ENCODE measurements at regions not wholly inside any gene's neighbourhood (a gene's known extent, or its start where the extent isn't known, plus 50 kb on each side); places are given as distances from the start of the nearest gene placed in this dataset.

- DNase-seq (ENCODE audit: low read depth) = no peak
- H3K4me3 ChIP-seq (ENCODE audit: low read depth, low read length) = no peak overlapping the region
- TF ChIP-seq CTCF (IDR thresholded peaks at IDR 0.05; ENCODE audit: insufficient read depth, low read depth, low read length, missing control alignments) = no peak
Measured at GRCh38 chr5:155746367-155747038, 580.5 kb upstream of the SGCD start.

DNA sequence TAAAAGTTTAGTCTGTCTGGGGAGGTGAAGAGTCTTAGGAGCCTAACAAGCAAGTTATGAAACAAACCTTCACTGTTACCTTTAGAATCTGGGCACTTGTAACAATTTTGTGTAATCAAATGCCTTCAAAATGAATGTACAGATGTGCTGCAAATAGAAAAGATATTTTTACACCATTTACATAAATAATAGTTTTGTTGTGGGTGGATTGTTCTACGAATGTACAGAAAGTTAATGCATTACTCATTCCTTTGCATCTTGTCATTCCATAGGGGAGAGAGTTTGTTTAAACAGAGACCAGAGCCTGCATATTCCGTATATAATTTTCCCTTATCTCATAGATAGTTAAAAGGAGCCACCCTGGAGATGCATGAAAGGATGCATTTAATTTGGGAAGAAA is 576.9 kb upstream of the SGCD start:
- no peak for TF ChIP-seq CTCF (IDR thresholded peaks at IDR 0.05; ENCODE audit: insufficient read depth, low read depth, low read length, missing control alignments)
- no peak for DNase-seq (ENCODE audit: low read depth)
- no peak overlapping the region for H3K4me3 ChIP-seq (ENCODE audit: low read depth, low read length)

DNA sequence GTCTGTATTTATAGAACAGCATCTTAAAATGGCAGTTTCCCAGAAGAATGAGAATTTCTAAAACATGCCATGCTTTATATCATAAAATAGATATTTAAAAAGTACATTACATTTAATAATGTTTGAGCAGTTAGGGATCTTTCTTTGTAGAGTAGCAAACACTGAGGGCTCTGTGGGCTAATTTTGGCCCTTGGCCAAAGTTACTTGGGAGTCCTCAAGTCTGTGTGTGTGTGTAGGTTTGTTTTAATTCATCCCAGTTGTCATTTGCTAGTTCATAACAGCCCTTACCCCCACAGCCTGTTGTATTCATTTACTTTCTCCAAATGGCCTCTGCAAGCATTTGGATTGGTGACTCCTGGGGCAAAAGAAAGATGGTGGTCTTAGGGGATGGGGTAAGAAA is 576.4 kb upstream of the SGCD start:
- no peak for TF ChIP-seq CTCF (IDR thresholded peaks at IDR 0.05; ENCODE audit: insufficient read depth, low read depth, low read length, missing control alignments)
- no peak overlapping the region for H3K4me3 ChIP-seq (ENCODE audit: low read depth, low read length)
- DNase-seq (ENCODE audit: low read depth) = no peak

DNA sequence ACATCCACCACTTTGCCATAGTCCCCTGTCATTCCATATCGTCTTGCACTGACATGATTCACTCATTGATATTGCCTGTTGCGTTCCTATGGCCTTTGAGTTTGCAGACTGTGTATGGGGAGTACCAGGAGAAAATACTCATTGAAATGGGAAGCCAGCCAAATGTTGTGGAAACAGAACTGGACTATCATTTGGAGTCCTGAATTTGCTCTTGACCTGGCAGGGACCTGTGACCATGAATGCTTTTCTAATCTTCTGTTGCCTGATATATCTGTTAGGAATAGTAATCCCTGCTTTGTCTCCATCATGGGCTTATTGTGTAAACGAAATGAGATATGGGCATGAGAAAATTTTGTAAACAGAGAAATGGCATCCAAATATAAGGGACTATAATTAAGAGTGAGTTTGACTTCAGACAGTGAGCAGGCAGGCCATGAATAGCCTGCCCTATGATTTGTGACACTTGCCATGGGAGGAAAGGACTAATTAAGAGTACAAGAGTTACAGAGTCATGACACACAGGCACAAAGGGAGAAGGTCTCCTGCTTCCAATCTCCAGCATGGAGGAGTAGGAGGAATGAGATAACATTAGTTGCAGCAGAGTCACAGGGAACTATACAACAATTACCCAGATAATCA is 572.9 kb upstream of the SGCD start:
- TF ChIP-seq CTCF (IDR thresholded peaks at IDR 0.05; ENCODE audit: insufficient read depth, low read depth, low read length, missing control alignments) = no peak
- no peak overlapping the region for H3K4me3 ChIP-seq (ENCODE audit: low read depth, low read length)
- no peak for DNase-seq (ENCODE audit: low read depth)

DNA sequence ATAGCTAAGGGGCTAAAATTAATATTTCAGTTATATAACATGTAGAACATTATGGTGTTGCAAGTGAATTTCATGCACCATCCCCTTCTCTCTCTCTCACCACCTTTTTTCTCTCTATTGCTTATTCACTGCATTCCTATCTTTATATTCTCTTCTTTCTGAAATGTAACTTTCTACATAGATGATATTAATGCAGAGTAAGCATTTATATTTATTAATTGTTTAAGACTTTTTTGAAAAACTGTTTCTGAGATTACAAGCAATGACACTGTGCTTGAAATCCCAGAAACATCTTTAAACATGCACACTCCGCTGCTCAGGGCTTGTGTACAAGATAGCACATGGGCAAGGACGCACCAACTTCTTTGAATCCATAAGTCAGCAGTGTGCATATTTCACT is 567.7 kb upstream of the SGCD start:
- no peak overlapping the region for H3K4me3 ChIP-seq (ENCODE audit: low read depth, low read length)
- DNase-seq (ENCODE audit: low read depth) = no peak
- no peak for TF ChIP-seq CTCF (IDR thresholded peaks at IDR 0.05; ENCODE audit: insufficient read depth, low read depth, low read length, missing control alignments)

- TF ChIP-seq CTCF (IDR thresholded peaks at IDR 0.05; ENCODE audit: insufficient read depth, low read depth, low read length, missing control alignments) = no peak
- H3K4me3 ChIP-seq (ENCODE audit: low read depth, low read length) = no peak overlapping the region
- no peak for DNase-seq (ENCODE audit: low read depth)
Measured at GRCh38 chr5:155759984-155760383, 567.0 kb upstream of the SGCD start.

DNA sequence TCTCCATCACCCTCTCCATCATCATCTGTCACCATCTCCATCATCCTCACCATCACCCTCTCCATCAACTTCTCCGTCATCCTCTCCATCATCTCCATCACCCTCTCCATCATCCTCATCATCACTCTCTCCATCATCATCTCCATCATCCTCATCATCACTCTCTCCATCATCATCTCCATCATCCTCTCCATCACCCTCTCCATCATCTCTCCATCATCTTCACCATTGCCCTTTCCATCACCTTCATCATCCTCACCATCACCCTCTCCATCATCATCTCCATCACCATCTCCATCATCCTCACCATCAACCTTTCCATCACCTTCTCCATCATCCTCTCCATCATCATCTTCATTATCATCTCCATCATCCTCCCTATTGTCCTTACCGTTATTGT is 565.5 kb upstream of the SGCD start:
- H3K4me3 ChIP-seq (ENCODE audit: low read depth, low read length) = no peak overlapping the region
- TF ChIP-seq CTCF (IDR thresholded peaks at IDR 0.05; ENCODE audit: insufficient read depth, low read depth, low read length, missing control alignments) = no peak
- no peak for DNase-seq (ENCODE audit: low read depth)

Measured in GM12865 (cell line).